Glutamatergic neuron (in vitro differentiated cells): ENCODE measurements at regions not wholly inside any gene's neighbourhood (a gene's known extent, or its start where the extent isn't known, plus 50 kb on each side); places are given as distances from the start of the nearest gene placed in this dataset.

Experiments used
- DNase-seq: peaks from one replicate; pipeline ENCODE4 v3.0.0; 2022
- H3K27ac Mint-ChIP-seq: one replicate; pipeline ENCODE4 v1.8.0; 2020; ENCODE audit warnings: mild to moderate bottlenecking, mixed read lengths, inconsistent platforms; ENCODE audit not compliant: unreplicated experiment
- H3K27me3 Mint-ChIP-seq: one replicate; pipeline ENCODE4 v1.8.0; 2020; ENCODE audit warnings: mild to moderate bottlenecking, moderate library complexity, mixed read lengths, inconsistent platforms; ENCODE audit not compliant: unreplicated experiment
- H3K36me3 Mint-ChIP-seq: one replicate; pipeline ENCODE4 v1.8.0; 2020; ENCODE audit warnings: mild to moderate bottlenecking, mixed read lengths, inconsistent platforms; ENCODE audit not compliant: unreplicated experiment
- H3K4me1 Mint-ChIP-seq: one replicate; pipeline ENCODE4 v1.8.0; 2020; ENCODE audit warnings: mild to moderate bottlenecking, low read depth, mixed read lengths, inconsistent platforms; ENCODE audit not compliant: unreplicated experiment
- H3K4me3 Mint-ChIP-seq: one replicate; pipeline ENCODE4 v1.8.0; 2020; ENCODE audit warnings: mild to moderate bottlenecking, mixed read lengths, inconsistent platforms; ENCODE audit not compliant: unreplicated experiment
- H3K9me3 Mint-ChIP-seq: one replicate; pipeline ENCODE4 v1.8.0; 2020; ENCODE audit warnings: mild to moderate bottlenecking, moderate library complexity, mixed read lengths, inconsistent platforms; ENCODE audit not compliant: unreplicated experiment
- TF ChIP-seq, protein P1 (sequence below): fragments of 200-600 bp; sonication (generic); IDR thresholded peaks from one replicate; pipeline ENCODE4 v1.5.0; 2021; ENCODE audit not compliant: partially characterized antibody, unreplicated experiment

DNA sequence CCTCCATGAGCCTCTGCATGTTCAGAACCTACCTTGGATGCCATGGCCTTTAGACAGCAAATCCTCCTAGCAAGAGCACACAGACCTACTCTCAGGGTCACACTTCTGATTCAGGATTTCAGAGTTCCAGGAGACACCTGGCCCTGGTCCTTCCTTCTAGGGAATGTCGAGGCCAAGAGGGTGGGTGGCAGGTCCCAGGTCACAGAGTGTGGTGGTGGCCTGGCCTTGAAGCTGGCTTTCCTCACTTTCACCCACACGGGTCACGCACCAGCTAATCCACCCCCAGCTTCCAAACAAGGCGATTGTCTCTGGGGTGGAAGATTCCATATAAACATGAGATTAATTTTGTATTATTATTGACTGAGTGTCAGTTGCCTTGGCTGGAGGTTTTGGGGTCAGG, 328.3 kb upstream of the RTL1 start:
- Mint-ChIP-seq H3K27ac (no peak overlapping the region), H3K36me3 (no peaks in the 10 kb centered on the region), H3K27me3 (peaks cover 5% of the 10 kb centered on the region), H3K4me1 (peaks cover 3% of the 10 kb centered on the region), H3K9me3 (peaks cover 4% of the 10 kb centered on the region), H3K4me3 (no peak overlapping the region)
- TF ChIP-seq, protein P1, sequence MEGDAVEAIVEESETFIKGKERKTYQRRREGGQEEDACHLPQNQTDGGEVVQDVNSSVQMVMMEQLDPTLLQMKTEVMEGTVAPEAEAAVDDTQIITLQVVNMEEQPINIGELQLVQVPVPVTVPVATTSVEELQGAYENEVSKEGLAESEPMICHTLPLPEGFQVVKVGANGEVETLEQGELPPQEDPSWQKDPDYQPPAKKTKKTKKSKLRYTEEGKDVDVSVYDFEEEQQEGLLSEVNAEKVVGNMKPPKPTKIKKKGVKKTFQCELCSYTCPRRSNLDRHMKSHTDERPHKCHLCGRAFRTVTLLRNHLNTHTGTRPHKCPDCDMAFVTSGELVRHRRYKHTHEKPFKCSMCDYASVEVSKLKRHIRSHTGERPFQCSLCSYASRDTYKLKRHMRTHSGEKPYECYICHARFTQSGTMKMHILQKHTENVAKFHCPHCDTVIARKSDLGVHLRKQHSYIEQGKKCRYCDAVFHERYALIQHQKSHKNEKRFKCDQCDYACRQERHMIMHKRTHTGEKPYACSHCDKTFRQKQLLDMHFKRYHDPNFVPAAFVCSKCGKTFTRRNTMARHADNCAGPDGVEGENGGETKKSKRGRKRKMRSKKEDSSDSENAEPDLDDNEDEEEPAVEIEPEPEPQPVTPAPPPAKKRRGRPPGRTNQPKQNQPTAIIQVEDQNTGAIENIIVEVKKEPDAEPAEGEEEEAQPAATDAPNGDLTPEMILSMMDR, result no peak
- no peak for DNase-seq

DNA sequence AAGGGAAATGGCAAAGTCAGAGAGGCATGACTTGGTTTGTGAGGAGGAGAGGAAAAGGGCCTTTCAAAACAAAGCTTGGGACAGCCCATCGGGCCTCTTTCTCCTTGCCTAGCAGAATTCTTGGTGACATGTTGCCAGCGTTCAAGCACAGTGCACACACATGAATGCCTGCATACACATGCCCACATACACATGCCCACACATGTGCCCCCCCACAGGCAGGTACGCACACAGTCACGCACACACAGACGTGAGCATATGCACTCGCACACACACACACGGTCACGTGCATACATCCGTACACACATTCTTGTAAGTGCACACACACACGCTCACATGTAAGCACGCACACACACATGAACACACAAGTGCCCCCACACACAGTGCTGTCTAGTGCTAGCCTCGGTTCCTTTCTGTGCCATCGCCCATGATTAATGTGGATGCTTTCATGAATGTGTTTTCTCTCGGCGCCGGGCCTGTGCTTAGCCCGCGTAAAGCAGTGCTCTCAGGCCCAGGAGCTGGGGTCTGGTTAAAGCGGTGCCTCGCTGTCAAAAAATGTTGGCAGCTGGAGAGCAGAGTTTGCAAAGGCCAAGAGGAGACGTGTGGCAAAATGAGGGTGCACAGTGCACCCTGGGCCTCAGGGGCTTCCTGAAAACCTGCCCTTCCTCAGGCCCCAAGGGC, 328.8 kb upstream of the DIO3 start:
- no peak overlapping the region for H3K4me3 Mint-ChIP-seq
- TF ChIP-seq, protein P1, result no peak
- no peaks in the 10 kb centered on the region for H3K36me3 Mint-ChIP-seq
- peaks cover 5% of the 10 kb centered on the region for H3K27me3 Mint-ChIP-seq
- peaks cover 4% of the 10 kb centered on the region for H3K9me3 Mint-ChIP-seq
- no peak for DNase-seq
- H3K27ac Mint-ChIP-seq, result no peak overlapping the region
- H3K4me1 Mint-ChIP-seq, result peaks cover 3% of the 10 kb centered on the region

DNA sequence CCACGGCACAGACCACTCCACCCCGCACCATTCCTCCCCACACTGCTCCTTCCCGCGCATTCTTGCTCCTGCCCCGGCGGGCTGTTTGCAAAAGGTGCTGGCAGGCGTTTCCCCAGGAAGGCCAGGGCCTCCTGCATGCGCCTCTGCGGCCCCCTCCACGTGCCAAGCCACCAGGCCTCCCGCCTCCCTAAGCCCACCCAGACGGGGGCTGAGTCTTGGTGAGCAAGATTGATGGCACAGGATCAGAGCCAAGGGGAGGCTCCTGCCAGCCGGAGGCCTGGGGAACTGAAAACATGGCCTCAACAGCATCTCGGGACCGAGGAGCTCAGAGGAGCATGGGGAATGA, 328.3 kb upstream of the DIO3 start:
- peaks cover 4% of the 10 kb centered on the region for H3K9me3 Mint-ChIP-seq
- no peak overlapping the region for H3K27ac Mint-ChIP-seq
- peaks cover 3% of the 10 kb centered on the region for H3K4me1 Mint-ChIP-seq
- DNase-seq, result no peak
- TF ChIP-seq, protein P1, result no peak
- no peaks in the 10 kb centered on the region for H3K36me3 Mint-ChIP-seq
- H3K4me3 Mint-ChIP-seq, result no peak overlapping the region
- peaks cover 5% of the 10 kb centered on the region for H3K27me3 Mint-ChIP-seq

DNA sequence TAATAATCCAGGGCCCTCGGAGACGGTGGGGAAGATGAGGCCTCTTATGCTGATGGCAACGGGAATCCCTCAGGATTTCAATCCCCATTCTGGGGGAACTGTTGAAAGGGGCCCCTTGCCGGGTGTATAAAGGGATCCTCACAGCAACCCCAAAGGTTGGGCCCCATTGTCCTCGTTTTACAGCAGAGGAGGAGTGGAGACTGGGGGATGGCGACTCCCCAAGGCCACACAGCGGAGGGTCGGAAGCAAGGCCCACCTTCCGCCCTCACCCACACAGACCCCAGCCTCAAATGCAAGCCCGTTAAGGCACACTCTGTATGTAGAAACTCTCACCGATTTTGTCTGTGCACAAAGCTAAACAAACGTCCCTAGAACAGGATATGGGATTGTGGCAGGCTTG, 327.9 kb upstream of the DIO3 start:
- H3K27ac Mint-ChIP-seq, result no peak overlapping the region
- peaks cover 3% of the 10 kb centered on the region for H3K4me1 Mint-ChIP-seq
- TF ChIP-seq, protein P1, result no peak
- no peak for DNase-seq
- peaks cover 5% of the 10 kb centered on the region for H3K27me3 Mint-ChIP-seq
- peaks cover 4% of the 10 kb centered on the region for H3K9me3 Mint-ChIP-seq
- no peaks in the 10 kb centered on the region for H3K36me3 Mint-ChIP-seq
- no peak overlapping the region for H3K4me3 Mint-ChIP-seq

DNA sequence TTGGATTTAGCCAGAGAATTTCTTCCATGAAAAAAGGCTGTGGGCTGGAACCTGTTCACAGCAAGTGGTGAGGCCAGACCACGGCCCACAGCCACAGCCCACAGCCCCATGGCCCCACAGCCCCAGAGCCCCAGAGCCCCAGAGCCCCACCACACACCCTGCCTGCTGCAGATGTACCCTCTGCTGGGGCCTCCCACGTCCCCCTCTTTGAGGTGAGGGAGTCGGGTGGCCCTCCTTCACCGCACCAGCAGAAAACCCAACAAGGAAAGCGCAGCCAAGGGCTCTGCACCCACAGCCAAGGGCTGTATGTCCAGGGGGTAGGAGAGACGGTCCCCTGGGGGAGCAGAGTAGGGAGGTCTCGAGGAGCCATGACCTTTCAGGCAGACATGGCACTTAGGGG, 327.5 kb upstream of the DIO3 start:
- no peak for DNase-seq
- Mint-ChIP-seq H3K27me3 (peaks cover 6% of the 10 kb centered on the region), H3K27ac (no peak overlapping the region), H3K4me3 (no peak overlapping the region), H3K4me1 (peaks cover 3% of the 10 kb centered on the region), H3K36me3 (no peaks in the 10 kb centered on the region), H3K9me3 (peaks cover 4% of the 10 kb centered on the region)
- TF ChIP-seq, protein P1, result no peak
